ENCODE measurements at regions not wholly inside any gene's neighbourhood (a gene's known extent, or its start where the extent isn't known, plus 50 kb on each side); places are given as distances from the start of the nearest gene placed in this dataset.
A peak's percentile ranks its signal among the peaks of the same experiment; 100 is the strongest.
"Not testable (repeated sequence)": the region's sequence is repeated elsewhere in the genome, so short reads cannot be mapped to it uniquely, and the experiment has no call there.

GRCh38 chr16:88242312-88243295 is 140.2 kb upstream of the ZNF469 start:
- DNase-seq (ENCODE audit: low spot score) = not testable (repeated sequence)

DNA sequence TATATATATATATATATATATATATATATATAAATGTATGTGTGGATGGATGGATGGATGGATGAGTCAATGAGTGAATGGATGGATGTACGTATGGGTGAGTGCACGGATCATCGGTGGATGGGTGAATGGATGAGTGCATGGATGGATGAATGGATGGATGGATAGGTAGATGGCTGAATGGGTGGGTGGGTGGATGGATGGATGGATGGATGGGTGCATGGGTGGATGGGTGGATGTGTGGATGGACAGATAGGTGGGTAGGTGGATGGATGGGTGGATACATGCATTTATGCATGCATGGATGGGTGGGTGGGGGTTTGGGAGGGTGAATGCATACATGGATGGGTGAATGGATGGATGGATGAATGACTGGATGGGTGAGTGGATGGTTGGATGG is 138.8 kb upstream of the ZNF469 start:
- not testable (repeated sequence) for DNase-seq (ENCODE audit: low spot score)

GRCh38 chr16:88245241-88246081 is 137.3 kb upstream of the ZNF469 start:
- peak; percentile 91 for DNase-seq (ENCODE audit: low spot score)

DNA sequence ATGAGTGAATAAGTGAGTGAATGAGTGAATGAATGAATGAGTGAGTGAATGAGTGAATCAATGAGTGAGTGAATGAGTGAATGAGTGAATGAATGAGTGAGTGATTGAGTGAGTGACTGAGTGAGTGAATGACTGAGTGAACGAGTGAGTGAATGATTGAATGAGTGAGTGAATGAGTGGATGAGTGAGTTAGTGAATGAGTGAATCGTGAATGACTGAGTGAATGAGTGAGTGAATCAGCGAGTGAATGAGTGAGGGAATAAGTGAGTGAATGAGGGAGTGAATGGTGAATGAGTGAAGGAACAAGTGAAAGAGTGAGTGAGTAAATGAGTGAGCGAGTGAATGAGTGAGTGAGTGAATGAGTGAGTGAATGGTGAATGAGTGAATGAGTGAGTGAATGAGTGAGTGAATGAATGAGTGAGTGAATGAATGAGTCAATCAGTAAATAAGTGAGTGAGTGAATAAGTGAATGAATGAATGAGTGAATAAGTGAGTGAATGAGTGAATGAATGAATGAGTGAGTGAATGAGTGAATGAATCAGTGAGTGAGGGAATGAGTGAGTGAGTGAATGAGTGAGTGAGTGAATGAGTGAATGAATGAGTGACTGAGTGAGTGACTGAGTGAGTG is 135.7 kb upstream of the ZNF469 start:
- not testable (repeated sequence) for DNase-seq (ENCODE audit: low spot score)

- not testable (repeated sequence) for DNase-seq (ENCODE audit: low spot score)
Measured at GRCh38 chr16:88247583-88247966, 135.2 kb upstream of the ZNF469 start.

GRCh38 chr16:88248761-88249160 is 134.0 kb upstream of the ZNF469 start:
- not testable (repeated sequence) for DNase-seq (ENCODE audit: low spot score)

GRCh38 chr16:88250381-88250780 is 132.4 kb upstream of the ZNF469 start:
- DNase-seq (ENCODE audit: low spot score) = not testable (repeated sequence)

DNA sequence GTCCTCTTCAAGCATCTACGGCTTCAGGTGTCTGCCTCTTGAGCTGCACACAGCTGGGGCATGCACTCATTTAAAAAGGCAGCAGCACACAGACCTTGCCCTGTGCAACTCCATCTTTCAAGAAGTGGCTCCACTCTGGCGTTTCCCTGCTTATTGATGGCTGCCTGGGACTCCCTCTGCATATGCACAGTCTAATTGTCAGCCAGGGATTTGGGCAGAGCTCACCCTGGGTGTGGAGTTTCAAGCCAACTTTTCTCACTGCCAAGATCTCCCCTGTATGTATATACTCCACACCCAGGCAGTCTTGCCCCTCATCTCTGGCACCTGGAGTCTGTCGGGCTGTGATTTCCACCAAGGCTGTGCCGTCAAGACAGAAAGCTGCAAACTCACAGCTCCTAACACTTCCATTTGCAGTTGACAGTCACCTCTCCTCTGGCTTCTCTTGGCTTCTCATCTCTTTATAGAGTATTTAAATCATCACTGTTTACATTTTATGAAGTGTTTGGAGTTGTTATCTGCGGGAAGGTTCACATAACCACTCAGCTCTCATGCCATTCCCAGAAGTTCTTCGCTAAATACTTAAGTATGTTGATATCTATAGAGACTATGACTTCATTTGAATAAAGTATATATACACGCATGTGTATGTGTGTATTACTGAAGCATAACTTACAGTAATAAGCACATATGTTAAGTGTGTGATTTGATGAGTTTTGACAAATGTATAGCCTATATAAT is 130.5 kb upstream of the ZNF469 start:
- DNase-seq (ENCODE audit: low spot score) = not testable (repeated sequence)

DNA sequence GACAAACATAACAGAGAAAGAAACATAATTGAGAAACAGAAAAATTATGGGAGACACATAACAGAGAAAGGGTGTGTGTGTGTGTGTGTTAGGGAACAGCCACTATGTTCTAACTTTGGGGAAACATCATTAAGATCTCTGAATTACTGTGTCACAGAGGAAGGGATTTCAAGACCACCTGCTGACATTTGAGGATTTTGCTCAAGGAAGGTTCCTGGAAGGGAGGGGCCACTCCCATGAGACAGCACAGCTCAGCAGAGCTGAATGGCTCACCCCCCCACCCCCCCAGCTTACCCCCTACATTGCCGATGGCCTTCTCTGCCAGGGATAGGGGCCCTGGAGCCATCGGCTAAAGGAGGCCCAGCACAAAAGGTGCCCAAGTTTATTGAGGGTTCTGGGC is 124.6 kb upstream of the ZNF469 start:
- DNase-seq (ENCODE audit: low spot score) = not testable (repeated sequence)

DNA sequence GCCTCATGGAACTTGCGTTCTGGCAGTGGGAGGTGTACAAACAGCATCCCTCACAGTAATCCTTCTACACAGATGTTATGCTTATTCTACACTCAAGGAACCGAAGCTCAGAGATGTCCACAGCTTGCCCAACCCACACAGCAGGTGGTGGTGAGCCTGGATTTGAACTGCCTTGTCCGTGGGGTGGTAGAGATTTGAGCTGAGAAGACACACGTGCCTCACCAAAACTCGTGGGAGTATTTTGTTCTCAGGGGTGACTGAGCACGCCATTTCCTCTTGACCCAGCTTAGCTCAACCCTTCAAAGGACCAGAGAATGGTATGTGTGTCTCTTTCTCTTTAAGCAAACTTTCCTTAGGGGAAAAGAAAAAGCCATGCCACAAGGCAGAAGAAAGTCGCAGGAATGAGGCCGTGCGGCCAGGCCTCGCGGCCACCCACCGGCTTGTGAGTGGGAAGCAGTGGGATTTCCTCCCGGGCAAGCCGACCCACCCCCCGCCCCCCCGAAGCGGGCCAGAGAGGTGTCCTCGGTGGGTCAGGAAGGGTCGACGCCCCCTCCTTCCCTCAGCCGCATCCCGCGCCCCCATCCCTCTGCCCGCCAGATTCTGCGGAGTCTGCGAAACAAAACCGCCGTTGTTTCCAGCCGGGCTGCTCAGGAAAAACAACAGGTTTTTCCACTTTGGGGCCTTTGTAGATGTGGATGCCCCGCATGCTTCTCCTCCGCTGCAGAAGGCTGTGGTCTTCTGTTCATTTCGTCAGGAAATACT is 123.8 kb upstream of the ZNF469 start:
- DNase-seq (ENCODE audit: low spot score) = not testable (repeated sequence)

- not testable (repeated sequence) for DNase-seq (ENCODE audit: low spot score)
Measured at GRCh38 chr16:88259538-88259937, 123.2 kb upstream of the ZNF469 start.

DNA sequence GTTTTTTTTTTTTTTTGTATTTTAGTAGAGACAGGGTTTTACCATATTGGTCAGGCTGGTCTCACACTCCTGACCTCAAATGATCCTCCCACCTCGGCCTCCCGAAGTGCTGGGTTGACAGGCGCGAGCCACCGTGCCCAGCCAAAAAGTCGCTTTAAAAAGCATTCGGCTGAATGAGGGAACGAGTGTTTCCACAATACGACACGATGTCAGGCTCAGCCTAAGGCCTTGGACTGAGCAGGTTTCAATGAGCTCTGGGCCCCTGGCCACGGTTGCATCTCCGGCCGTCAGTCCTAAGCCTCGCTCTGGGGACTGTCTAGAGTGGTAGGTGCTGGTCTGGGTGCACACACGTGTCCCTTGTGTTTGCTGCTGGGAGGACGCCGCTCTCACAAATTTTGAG is 122.6 kb upstream of the ZNF469 start:
- not testable (repeated sequence) for DNase-seq (ENCODE audit: low spot score)

- DNase-seq (ENCODE audit: low spot score) = not testable (repeated sequence)
Measured at GRCh38 chr16:88260881-88261665, 121.7 kb upstream of the ZNF469 start.

DNA sequence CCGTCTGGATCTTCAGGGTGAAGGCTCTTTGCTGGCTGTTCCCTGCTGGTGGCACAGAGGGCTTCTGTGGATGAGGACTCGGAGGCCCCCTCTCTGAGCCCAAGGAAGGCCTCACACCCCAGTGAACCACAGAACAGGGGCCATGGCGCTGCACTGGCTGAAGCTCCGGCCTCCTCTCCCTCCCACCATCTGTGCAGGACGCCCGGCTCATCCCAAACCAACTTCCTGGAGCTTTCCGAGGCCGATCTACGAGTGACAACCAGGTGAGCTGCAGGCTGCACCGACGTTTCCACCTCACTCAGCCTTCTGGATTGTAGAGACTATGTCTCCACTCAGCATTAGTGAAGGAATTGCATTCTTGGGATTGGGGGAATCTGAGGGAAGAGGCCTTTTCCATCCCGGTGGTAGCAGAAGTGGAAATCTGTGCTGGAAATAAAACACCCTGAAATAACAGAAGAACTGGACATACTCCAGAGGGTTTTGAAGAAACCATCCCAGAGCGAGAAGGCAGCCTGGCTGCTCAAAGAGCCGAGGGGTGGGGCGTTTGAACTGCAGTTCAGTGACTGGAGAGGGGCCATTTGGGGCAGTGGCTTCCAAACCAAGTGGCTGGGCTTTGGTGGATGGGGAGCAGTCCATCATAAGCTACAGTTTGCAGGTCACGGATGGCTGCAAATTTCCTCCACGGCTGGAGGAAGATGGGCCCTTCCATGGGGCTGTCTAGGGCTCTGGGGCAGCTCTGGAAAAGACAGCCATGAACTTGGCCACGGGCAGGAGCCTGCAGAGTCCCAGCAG is 120.7 kb upstream of the ZNF469 start:
- DNase-seq (ENCODE audit: low spot score) = peak; percentile 86

DNA sequence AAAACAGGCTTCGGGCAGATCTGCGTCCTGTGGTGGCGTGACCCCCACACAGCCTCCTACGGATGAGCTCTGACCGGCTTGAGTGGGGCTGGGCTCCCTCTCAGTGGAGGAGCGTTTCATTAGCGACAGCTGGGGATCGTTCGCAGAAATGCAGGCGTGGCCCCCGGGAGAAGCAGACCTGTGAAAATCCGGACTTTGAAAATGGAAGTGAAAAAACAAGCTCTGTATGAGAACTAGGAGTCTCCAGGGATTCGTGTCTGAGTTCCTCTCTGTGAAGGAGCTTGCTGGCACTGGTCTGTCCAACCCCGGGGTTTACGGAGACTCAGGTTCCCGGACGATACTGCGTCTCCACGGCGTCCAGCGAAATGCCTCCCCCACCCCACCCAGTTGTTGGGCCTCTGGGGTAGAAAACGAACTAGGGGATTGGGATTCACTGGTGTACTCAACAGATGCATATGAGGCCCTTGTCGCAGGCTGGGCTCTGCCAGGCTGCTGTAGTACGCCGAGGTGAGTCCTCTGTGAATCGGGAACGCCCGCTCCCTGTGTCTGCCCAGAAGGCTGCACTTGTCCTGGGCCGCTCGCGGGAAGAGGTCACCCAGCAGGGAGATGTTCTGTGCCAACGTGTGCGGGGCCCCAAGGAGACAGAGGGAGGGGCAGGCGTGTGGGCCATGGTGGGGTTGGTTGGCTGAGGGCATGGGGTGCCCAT is 119.7 kb upstream of the ZNF469 start:
- DNase-seq (ENCODE audit: low spot score) = peak; percentile 93

- not testable (repeated sequence) for DNase-seq (ENCODE audit: low spot score)
Measured at GRCh38 chr16:88263681-88264287, 119.0 kb upstream of the ZNF469 start.

GRCh38 chr16:88264641-88265285 is 118.0 kb upstream of the ZNF469 start:
- peak; percentile 95 for DNase-seq (ENCODE audit: low spot score)
